Middle frontal gyrus (tissue), 1 donor: ENCODE measurements at regions not wholly inside any gene's neighbourhood (a gene's known extent, or its start where the extent isn't known, plus 50 kb on each side); places are given as distances from the start of the nearest gene placed in this dataset.

Source experiments
- DNase-seq: peaks from one replicate; pipeline ENCODE4 v3.0.0-alpha.2; 2015; ENCODE audit warnings: low spot score; ENCODE audit errors: extremely low spot score

GRCh38 chr5:52725065-52725746, 62.5 kb upstream of the ITGA1 start:
- no peak for DNase-seq

- DNase-seq = no peak
Measured at GRCh38 chr5:52725808-52726207, 61.9 kb upstream of the ITGA1 start.

GRCh38 chr5:52727020-52727419, 60.7 kb upstream of the ITGA1 start:
- no peak for DNase-seq

GRCh38 chr5:52727576-52727975, 60.1 kb upstream of the ITGA1 start:
- no peak for DNase-seq

GRCh38 chr5:52728224-52728623, 59.5 kb upstream of the ITGA1 start:
- DNase-seq = no peak

- DNase-seq = no peak
Measured at GRCh38 chr5:52728686-52729085, 59.0 kb upstream of the ITGA1 start.

- DNase-seq = no peak
Measured at GRCh38 chr5:52731274-52732027, 56.3 kb upstream of the ITGA1 start.

GRCh38 chr5:52734557-52734956, 53.2 kb upstream of the ITGA1 start:
- DNase-seq = no peak

- DNase-seq = no peak
Measured at GRCh38 chr5:52735139-52735538, 52.6 kb upstream of the ITGA1 start.
